Head of caudate nucleus (tissue), 42 donors: ENCODE measurements at regions not wholly inside any gene's neighbourhood (a gene's known extent, or its start where the extent isn't known, plus 50 kb on each side); places are given as distances from the start of the nearest gene placed in this dataset.
"Not testable (repeated sequence)": the region's sequence is repeated elsewhere in the genome, so short reads cannot be mapped to it uniquely, and the experiment has no call there.

Source experiments
- DNase-seq, 42 donors: peaks; one replicate each; pipeline versions ENCODE4 v3.0.0 to v3.0.0-alpha.2; 2020 to 2021; ENCODE audit warnings: mixed read lengths in 7 of 42
- intact Hi-C: fragments of 100-400 bp; cut with DNase I; formaldehyde crosslinking; loops from one replicate; pipeline ENCODE4 v1.15.0; 2022

GRCh38 chr10:55629793-55630490 lies 731.1 kb downstream of the ZWINT start:
- intact Hi-C loops, result no loop called here
- DNase-seq, result peak in 27 of 42 donors; percentile 6 to 54 (median 29)

GRCh38 chr10:55628260-55628701 lies 732.8 kb downstream of the ZWINT start:
- DNase-seq, result peak in 34 of 42 donors; percentile 9 to 62 (median 34)
- intact Hi-C loops, result no loop called here

DNA sequence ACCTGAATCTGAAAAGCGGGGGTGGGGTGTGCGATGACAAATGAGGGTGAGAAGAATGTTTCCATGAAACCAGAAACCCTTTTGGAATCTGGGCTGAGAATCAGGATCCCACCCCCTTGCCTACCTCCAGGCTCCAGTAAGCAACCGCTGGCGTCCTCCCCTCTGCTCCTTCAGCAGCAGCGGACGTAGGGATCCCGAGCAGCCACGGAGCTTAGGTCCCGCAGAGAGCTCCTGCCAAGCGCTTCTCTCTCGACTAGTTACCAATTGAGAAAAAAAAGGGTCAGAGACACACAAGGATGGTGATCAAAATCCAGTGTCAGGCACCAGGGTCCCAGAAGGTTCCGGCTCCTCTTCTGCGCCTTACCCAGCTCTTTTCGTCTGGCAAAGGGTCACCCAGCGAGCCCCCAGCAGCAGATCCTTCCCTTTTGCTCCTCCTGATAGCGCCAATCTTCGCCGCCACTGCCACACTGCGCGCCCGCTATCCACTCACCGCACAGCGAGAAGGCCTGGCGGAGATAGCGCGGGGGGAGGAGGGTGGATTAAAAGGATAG lies 733.5 kb downstream of the ZWINT start:
- DNase-seq, result peak in 7 of 42 donors; percentile 6 to 27 (median 12)
- intact Hi-C loops, result no loop called here

DNA sequence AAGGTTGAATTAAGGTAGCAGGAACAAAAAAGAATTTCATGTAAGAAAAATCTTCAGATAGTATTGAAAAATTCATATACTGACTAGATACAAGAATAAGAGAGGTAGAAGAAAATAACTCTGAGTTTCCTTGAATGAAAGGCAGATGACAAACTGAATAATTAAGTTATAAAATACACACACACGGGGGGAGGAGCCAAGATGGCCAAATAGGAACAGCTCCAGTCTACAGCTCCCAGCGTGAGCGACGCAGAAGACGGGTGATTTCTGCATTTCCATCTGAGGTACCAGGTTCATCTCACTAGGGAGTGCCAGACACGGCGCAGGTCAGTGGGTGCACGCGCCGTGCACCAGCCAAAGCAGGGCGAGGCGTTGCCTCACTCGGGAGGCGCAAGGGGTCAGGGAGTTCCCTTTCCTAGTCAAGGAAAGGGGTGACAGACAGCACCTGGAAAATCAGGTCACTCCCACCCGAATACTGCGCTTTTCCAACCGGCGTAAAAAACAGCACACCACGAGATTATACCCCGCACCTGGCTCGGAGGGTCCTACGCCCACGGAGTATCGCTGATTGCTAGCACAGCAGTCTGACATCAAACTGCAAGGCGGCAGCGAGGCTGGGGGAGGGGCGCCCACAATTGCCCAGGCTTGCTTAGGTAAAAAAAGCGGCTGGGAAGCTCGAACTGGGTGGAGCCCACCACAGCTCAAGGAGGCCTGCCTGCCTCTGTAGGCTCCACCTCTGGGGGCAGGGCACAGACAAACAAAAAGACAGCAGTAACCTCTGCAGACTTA lies 759.2 kb downstream of the ZWINT start:
- intact Hi-C loops, result not testable (repeated sequence)
- DNase-seq, result peak in 13 of 42 donors; percentile 1 to 38 (median 11)

DNA sequence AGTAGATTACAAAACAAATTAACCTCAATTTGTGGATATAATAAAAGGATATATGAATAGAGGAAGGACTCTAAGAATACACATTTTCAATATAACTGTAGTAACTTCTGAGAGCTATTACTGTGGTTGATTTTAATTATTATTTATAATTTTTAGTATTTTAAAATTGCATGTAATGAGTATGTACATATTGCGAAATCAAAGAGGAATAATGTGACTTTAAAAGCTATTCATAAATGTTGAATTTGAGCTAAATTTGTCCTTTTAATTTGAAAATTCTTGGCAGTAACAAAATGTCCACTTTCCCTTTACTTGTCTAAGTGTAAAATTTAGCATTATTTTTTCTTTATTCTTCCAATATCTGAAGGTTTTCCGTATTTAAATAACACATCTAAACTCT lies 750.6 kb upstream of the PCDH15 start:
- intact Hi-C loops, result no loop called here
- no peak for DNase-seq

DNA sequence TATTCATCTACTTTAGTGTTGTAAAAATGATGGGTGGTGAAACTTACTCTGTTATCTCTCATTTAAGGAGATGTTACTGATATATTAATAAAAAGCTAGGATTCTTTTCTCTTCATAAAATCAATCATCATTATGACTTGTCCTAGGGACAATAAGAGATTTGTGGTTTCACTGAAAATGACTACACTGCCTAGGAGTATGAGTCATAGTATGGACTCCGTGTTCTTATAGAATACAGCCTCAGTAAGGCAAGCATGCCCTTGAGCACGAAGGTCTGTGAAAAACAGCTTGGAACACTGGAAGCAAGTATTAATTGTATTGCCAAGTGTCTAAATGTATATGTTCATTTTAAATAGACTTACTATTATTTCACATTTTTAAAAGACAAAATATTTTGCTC lies 749.2 kb upstream of the PCDH15 start:
- intact Hi-C loops, result no loop called here
- DNase-seq, result no peak

GRCh38 chr10:55537497-55537896 lies 736.5 kb upstream of the PCDH15 start:
- DNase-seq, intact Hi-C loops: not testable (repeated sequence)

- no peak for DNase-seq
- intact Hi-C loops, result no loop called here
Measured at GRCh38 chr10:55519264-55519663, 718.2 kb upstream of the PCDH15 start.

DNA sequence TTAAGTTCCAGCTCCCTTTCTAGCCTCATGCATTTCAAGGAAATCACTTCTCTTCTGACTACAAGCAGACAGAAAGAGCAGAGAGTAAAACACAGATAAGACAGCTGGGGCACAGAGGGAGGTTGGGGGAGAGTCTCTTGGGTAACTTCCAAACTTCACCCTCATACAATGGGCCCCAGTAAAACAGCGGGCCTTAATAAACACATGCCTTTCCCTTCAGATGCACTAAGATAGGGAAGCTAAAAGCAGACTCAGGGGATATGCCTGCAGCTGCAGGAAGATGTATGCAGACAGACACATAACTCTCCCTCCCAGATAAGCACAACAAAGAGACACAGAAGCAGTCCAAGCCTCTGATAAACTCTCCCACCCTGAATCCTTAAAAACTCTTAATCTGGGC lies 717.4 kb upstream of the PCDH15 start:
- DNase-seq, intact Hi-C loops: not testable (repeated sequence)

- intact Hi-C loops, result no loop called here
- no peak for DNase-seq
Measured at GRCh38 chr10:55509168-55509567, 708.1 kb upstream of the PCDH15 start.

GRCh38 chr10:55500931-55501559 lies 700.0 kb upstream of the PCDH15 start:
- peak in 5 of 42 donors; percentile 10 to 47 (median 13) for DNase-seq
- intact Hi-C loops, result no loop called here

- DNase-seq, result no peak
- intact Hi-C loops, result no loop called here
Measured at GRCh38 chr10:55497893-55498499, 697.0 kb upstream of the PCDH15 start.

DNA sequence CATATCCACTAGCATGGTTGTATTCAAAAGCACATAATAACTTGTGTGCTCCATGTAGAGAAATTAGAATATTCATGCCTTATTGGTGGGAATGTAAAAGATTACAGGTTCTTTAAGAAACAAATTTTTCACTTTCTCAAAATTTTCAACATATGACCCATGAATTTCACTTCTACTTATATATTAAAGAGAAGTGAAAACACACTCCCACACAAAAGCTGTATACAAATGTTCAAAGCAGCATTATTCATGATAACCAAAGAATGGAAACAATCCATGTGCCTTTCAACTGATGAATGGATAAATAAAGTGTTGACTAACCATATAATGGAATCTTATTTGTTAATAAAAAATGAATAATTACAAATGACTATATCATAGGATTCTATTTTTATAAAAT lies 694.5 kb upstream of the PCDH15 start:
- intact Hi-C loops, result no loop called here

GRCh38 chr10:55491712-55492111 lies 690.7 kb upstream of the PCDH15 start:
- intact Hi-C loops, result no loop called here
- DNase-seq, result no peak

More for the DNA sequence above, 694.5 kb upstream of the PCDH15 start:
- no peak for DNase-seq

DNA sequence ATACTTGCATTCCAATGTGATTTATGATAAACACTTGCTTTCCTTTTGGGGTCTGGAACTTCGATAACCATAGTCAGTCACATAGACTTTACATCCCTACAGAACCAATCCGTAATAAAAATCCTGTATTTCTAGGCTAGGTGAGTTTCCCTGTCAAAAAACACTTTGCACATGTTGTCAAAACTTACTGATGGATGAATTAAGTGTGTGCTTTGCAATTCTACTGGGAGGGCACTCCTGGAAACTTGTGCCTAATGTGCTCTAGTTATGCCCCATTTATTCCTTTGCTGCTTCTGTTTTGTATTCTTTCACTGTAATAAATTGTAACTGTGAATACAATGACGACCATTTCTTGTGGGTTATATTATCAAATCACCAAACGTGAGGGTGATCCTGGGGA lies 684.8 kb upstream of the PCDH15 start:
- DNase-seq, result no peak
- intact Hi-C loops, result no loop called here

- intact Hi-C loops, result no loop called here
- DNase-seq, result no peak
Measured at GRCh38 chr10:55476129-55476528, 675.1 kb upstream of the PCDH15 start.

DNA sequence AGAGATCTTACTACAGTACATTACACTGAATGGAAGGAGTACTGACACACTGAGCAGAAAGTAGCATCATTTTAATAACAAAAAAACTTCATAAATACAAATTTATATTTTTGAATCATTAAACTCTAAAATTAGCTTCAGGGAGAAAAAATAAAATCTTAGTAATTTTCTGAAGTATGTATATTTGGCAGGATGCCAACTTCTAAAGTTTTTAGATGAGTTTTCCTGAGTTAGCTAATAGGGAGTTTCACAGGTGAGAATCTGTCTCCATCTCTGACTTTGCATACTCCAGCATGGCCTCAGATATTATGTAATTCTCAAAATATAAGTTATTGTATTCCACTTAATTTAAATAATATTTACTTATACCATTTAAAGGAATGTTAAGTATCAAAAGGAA lies 673.2 kb upstream of the PCDH15 start:
- intact Hi-C loops, result no loop called here
- no peak for DNase-seq

DNA sequence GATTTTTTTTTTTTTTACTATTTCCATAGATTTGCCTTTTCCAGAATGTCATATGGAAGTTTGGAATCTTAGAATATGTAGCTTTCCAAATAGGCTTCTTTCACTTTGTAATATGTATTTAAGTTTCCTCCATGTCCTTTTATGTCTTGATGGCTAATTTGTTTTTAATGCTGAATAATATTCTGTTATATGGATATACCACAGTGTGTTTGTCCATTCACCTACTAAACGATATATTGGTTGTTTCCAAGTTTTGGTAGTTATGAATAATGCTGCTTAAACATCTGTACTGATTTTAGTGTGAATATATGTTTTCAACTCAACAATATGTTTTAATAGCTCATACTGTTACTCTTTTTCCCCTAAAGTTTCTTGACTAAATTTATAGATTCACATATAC lies 669.8 kb upstream of the PCDH15 start:
- intact Hi-C loops, result no loop called here
- no peak for DNase-seq

DNA sequence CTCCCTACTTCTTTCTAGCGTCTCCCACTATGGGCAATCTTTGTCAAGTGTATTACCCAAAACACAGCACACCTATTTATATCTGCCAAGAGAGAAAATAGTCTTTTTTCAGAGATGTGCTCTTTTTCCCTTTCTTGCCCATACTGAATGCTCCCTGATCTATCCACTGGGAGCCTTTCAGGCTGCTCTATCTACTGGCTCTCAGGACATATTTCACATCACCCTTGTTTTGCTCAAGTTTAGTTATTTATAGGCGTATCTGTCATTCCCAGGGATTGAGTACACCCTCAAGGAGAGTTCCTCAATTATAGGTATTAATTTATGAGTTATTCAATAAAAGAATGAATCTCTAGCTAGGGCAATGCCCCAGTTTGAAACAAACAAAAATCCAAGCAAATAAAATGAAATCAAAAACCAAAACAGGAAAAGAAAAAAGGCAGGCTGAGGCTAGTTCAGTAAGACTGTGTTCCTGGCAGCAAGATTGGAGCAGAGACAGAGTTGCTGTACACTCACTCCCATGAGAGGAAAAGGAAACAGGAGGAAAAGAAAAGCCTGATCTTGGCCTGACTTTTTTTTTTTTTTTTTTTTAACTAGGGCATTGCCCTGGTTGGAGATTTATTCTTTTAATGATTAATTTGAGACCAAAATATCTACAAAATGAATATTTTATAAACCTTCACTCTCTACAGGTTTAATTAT lies 665.9 kb upstream of the PCDH15 start:
- no peak for DNase-seq
- intact Hi-C loops, result no loop called here
